CD4-positive, alpha-beta T cell treated with Interleukin-17A for 4 hours (primary cell): ENCODE measurements at regions not wholly inside any gene's neighbourhood (a gene's known extent, or its start where the extent isn't known, plus 50 kb on each side); places are given as distances from the start of the nearest gene placed in this dataset.
"Not testable (repeated sequence)": the region's sequence is repeated elsewhere in the genome, so short reads cannot be mapped to it uniquely, and the experiment has no call there.

Experiments used
- DNase-seq: peaks from one replicate; pipeline ENCODE4 v3.0.0-alpha.2; 2020; ENCODE audit warnings: mixed read lengths

DNA sequence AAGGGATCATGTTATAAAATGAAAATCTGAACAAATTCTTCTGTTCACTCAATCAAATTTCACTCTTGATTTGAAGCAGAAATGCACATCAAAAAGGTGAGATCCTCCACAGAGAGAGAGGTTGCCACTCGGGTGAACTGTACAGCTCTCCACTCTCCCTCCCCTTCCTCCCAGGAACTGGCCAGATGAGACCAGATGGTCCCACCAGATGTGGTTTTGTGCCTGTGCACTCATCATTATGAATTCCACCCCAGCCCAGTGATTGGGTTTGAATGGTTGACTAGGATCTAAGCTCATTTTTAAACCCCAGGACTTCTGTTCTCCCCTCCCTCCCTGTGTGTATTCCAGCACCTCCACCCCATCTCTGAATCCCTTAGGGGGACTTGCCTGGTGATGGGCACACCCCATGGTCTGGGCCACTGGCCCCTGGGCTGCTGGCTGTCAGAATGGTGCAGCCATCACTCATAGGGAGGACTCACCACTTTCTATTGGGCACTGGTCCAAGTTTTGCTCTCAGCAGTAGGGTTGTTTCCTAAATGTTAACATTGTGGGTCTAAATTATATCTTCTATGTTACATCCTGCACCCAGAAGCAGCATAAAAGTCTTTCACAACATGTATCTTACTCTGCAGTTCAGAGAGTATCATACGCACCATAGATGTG lies 393.1 kb downstream of the TNS3 start:
- no peak for DNase-seq

DNA sequence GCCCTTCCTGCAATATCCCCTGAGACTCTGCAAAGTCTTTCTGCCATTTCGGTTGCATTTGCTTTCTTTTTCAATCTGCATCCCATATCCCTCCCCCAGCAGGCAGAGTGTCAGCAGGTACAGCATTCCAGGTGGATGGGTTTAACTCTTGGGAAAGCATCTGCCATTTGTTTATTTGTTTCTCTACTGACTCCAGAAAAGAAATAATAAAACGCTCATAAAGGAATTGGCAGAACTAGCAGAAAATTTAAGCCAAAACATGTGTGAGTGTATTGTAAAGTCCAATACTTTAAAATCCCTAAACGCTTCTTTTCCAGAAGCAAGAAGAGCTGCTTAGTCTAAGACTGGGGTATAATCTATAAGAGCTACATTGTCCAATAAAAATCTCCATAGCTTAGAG lies 393.8 kb downstream of the TNS3 start:
- no peak for DNase-seq

DNA sequence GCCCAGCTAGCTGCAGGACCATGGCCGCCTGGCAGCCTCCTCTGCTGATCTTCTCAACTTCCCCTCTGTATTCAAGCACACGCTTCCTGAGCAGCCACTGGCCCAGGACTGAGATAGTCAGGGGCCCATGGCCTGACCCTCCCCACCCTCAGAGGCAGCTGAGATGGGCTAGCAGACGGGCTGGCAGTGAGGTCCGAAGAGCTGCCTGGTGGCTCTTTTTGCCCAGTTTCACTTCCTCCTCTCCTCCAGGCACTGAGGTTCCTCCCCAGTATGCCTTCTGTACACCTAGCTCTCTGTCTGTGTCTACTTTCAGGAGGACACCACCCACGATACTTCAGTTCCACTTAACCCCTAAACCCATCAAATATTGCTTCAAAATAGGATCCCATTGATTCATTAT lies 395.6 kb downstream of the TNS3 start:
- no peak for DNase-seq

GRCh38 chr7:47185839-47186238 lies 396.1 kb downstream of the TNS3 start:
- DNase-seq = no peak

DNA sequence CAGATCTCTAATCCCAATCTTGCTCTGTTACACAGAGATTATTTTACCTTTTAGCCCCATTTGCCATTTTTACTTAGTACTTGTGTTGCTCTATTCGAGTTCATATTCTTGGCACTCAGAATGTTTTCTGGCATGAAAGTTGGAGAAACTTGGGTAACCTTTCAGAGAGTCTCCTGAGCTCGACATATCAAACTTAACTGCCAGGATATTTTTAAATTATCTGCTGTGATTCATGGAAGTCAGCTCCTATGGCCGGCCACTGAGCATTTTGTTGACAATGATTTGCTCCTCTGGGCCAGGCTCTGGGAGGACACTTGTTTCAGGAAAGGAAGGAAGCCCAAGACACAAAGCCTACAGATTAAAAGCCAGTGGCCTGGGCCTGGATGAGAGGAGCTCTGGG lies 396.7 kb downstream of the TNS3 start:
- DNase-seq = no peak

DNA sequence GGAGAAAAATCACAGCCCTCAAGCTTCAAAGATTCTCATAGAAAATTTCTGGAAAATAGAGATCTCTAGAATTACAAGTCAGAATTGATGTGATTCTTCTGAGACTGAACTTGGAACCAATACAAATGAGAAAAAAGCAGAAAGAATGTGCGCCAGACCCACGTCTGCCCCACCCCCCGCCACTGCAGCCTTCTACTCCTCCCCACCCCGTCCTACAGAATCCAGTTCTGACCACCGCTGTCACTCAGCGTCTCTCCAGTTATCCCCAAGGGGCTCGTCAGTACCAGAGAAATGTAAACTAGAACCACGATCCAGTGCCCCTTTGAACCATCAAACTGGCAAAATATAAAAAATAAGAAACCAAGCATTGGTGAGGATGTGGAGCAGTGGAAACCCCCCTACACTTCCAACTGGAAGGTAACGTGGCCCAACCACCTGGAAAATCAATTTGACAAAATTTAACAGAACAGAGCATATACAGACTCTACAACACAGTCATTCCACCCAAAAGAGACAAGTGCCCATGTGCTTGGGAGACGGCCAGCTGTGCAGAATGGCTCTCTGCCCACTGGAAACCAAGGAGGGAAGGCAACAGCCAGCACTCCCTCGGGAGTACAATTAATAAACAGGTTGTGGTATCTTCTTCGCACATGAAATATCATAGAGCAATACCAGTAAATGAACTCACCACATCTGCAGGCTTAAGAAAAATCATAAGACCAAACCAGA lies 397.9 kb downstream of the TNS3 start:
- DNase-seq = no peak

GRCh38 chr7:47181746-47182361 lies 400.1 kb downstream of the TNS3 start:
- DNase-seq = no peak

- DNase-seq = no peak
These were observed 401.4 kb downstream of the TNS3 start for GRCh38 chr7:47180516-47180826.

DNA sequence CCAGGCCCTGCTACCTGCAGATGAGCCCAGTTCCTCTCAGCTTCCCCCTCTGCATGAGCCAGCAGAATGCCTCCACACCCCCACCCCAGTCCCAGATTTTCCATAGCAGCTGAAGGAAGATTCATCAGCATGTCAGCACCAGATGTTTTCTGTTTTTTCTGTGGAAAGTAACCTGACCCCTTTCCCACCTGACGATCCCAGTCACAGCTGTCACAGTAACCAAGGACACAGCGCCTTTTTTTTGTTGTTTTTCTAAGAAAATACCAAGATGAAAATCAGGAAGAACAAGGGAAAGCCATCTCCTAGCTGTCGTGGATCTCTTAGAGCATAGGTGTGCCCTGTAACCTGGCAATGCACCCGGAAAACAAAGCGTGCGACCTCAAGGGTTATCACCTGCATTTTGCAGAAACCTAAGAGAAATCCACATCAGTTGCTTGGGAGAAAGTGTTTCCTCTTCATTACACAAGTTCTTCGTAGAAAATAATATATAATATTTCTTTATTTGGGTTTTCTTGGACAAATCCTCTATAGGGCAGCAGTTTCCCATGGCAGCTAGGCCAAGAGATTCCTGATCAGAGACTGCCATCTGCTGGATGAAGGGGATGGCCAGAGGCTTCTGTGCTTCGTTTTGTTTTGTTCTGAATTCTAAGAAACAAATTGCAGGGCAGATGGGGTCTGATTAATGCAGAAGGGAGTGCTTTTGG lies 401.9 kb downstream of the TNS3 start:
- no peak for DNase-seq

GRCh38 chr7:47172602-47173539 lies 409.0 kb downstream of the TNS3 start:
- DNase-seq = not testable (repeated sequence)

DNA sequence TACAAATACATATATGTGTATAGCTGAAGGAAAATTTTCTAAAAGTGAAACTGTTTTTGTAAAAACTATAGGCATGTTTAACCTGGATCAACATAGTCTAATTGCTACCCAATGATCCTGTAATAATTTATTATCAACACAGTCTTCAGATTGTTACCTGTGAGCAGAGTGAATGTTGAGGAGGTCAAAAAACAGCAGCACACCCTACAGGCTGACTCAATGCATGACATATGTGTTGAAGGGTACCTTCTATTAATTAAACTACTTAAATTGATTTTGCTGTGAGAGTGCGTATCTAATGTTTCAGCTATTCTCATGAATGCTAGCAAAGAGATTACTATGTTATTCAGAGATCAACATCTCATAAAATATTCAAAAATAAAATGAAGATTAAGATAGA lies 411.4 kb downstream of the TNS3 start:
- DNase-seq = no peak

GRCh38 chr7:47154791-47155190 lies 427.1 kb downstream of the TNS3 start:
- no peak for DNase-seq

DNA sequence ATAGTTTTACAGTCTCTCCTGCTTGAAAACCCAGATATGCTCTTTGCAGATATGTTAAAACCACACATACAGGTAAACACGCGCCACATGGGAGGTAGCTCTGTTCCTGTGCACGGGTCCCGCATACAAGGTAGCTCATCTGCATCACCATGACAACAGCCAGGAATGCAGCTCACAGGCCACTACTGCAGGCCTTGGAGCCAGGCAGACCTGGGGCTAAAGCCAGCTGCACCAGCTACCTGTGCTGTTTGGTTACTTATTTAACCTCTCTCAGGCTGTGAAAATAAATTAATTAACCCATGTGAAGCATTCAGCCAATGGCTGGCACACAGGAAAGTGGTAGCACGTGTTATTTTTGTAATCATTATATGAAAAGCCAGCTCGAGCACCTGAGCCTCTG lies 428.3 kb downstream of the TNS3 start:
- DNase-seq = no peak

DNA sequence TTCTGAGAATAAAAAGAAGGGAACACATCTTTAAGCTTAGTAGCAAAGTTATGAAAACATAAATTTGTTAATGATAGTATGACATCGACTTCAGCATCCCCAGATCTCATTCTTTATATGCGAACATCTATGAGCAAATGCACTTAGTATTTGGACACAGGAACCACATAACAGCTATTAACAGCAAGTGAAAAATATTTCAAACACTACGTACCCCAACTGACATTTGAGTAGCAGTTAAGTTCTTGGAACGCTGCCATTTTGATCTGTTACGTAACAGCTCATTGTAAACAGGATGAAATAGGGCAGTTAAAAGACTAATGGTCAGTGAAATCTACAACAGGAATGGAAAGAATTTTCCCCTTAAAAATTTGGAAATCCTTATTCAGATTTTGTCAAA lies 428.9 kb downstream of the TNS3 start:
- DNase-seq = no peak

- no peak for DNase-seq
These were observed 429.6 kb downstream of the TNS3 start for GRCh38 chr7:47152307-47152706.

DNA sequence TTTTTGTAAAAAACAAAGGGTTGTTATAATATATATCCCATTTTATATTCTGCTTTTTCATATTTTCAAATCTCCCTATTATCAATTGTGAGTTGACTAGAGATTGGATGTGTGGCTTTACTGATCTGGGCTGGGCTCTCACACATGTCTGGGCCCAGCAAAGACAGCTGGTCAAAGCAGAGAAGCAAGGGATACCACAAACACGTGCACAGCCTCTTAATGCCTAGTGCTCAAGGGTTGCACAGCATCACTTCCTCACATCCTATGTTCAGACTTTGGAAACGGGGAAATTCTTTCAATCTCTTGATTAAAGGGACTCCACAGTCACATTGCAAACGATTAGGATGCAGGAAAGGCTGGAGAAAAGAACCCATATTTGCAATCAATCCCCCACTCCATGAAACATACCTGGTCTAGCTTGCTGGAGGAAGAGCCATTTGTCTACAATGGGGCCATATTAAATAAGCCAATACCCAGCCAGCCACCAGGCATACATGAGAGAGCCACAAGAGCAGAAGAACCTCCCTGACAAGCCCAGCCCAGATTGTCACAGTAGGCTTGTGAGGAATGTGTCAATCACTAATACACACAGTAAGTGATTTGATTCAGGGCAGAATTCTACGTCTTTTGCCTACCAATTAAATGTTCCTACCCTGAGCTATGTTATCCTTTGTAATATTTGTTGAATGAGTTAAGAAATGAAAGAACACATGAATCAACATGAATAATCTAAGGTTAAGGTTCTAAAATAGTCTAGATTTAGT lies 431.2 kb downstream of the TNS3 start:
- DNase-seq = no peak

DNA sequence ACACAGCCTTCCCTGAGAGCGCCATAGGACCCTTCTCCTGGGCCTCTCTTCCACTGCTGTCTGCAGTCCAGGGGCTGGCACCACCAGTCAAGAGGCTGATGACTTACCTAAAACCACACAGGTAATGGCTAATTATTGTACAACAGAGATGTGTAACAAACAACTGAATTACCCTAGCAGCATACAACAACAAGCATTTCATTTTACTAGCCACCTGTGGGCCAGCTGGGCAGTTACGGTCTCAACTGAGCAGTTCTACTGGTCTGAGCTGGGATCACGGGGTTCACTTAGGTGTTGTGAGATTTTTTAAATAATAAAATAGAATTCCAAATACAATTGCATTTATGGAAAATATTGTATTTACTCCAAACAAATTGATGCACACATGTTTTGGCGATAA lies 431.9 kb downstream of the TNS3 start:
- DNase-seq = no peak

DNA sequence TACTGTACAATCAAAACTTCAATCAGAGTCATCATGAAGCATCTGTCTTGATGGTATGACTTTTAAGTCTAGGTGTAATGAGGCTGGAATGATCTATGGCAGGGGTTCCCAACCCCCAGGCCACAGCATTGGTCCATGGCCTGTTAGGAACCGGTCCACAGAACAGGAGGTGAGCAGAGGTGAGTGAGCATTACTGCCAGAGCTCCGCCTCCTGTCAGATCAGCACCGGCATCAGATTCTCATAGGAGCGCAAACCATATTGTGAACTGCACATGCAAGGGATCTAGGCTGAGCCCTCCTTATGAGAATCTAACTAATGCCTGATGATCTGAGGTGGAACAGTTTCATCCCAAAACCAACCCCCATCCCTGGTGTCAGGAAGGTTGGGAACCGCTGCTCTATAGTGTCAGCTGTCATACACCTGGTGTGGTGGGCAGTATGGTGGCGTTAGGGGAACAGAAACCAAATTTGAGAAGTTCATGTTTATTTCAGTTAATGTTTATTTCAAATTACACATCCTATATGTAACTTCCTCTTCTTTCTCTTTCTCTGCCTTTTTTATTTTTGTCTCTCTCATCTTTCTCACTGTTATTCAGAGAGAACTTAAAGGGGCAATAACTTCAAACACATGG lies 432.6 kb downstream of the TNS3 start:
- no peak for DNase-seq

GRCh38 chr7:47148536-47149207 lies 433.2 kb downstream of the TNS3 start:
- no peak for DNase-seq

DNA sequence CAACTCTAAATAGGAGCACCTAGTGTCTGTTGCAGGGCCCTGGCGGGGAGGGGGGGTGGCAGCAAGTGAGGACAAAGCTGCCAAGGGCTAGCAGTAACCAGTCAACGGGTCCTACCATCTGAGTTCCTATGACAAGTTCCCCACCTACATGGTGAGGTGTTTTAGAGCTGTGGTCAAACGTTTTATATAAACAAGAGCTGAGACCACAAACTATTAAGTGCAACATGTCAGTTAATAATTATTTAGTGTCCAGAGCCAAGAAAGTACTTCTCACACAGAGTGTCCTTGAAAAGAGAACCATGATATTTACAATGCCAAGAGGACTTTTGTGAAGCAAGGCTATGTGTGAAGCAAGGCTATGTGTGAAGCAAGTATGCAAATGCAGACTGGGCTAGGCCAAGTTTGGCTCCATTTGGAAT lies 434.7 kb downstream of the TNS3 start:
- no peak for DNase-seq

DNA sequence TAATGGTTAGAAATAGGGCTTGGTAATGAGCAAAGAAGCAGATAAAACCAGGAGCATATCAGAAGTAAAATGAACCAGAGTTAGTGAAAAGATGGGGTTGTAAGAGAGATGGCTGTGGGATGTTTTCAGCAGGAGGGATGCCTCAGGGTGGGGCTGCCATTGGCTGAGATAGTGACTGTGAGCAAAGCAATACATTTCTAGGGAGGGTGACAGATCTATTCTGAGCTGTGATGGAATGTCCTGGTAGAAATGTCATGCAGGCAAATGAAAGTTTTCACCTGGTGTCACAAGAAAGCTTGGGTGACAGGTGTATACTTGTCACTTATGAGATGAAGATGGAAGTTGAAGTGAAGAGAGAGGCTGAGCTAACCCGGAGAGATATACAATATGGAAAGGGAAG lies 435.9 kb downstream of the TNS3 start:
- no peak for DNase-seq
